Muscle of leg (tissue), 3 donors: ENCODE measurements at regions not wholly inside any gene's neighbourhood (a gene's known extent, or its start where the extent isn't known, plus 50 kb on each side); places are given as distances from the start of the nearest gene placed in this dataset.
"Not testable (repeated sequence)": the region's sequence is repeated elsewhere in the genome, so short reads cannot be mapped to it uniquely, and the experiment has no call there.

Experiments used
- DNase-seq: peaks from one replicate; pipeline ENCODE4 v3.0.0; 2013
- H3K27ac ChIP-seq: one replicate; pipeline ENCODE4 v1.5.1; 2013; ENCODE audit warnings: mild to moderate bottlenecking, low read length, control low read depth
- H3K27me3 ChIP-seq: one replicate; pipeline ENCODE4 v1.6.1; 2013; ENCODE audit warnings: low read length; ENCODE audit not compliant: control insufficient read depth, insufficient read depth
- H3K36me3 ChIP-seq: one replicate; pipeline ENCODE4 v1.6.1; 2013; ENCODE audit warnings: low read length; ENCODE audit not compliant: control insufficient read depth, insufficient read depth
- H3K4me1 ChIP-seq: one replicate; pipeline ENCODE4 v1.6.1; 2013; ENCODE audit warnings: low read length; ENCODE audit not compliant: control insufficient read depth, insufficient read depth
- H3K4me3 ChIP-seq: one replicate; pipeline ENCODE4 v1.5.1; 2013; ENCODE audit warnings: low read length, control low read depth
- H3K9me3 ChIP-seq: replicated peaks from 2 replicates; pipeline ENCODE4 v1.6.1; 2013; ENCODE audit warnings: low read depth, low read length; ENCODE audit not compliant: control insufficient read depth
- WGBS: methylation state at CpG from one replicate; pipeline ENCODE4 v1.1.5; 2013; ENCODE audit warnings: missing lambda C conversion rate; ENCODE audit not compliant: insufficient coverage; 5-methylcytosine and 5-hydroxymethylcytosine counted together

GRCh38 chr13:82565201-82565600 lies 1317.1 kb downstream of the SLITRK1 start:
- H3K4me3 ChIP-seq: no peak overlapping the region
- no peak overlapping the region for H3K27ac ChIP-seq
- no peak for DNase-seq
- no peaks in the 10 kb centered on the region for H3K4me1 ChIP-seq
- H3K36me3 ChIP-seq: no peaks in the 10 kb centered on the region
- 87% methylated on average over 3 of the region's 7 CpGs for WGBS
- H3K9me3 ChIP-seq: no peaks in the 10 kb centered on the region
- H3K27me3 ChIP-seq: no peaks in the 10 kb centered on the region

DNA sequence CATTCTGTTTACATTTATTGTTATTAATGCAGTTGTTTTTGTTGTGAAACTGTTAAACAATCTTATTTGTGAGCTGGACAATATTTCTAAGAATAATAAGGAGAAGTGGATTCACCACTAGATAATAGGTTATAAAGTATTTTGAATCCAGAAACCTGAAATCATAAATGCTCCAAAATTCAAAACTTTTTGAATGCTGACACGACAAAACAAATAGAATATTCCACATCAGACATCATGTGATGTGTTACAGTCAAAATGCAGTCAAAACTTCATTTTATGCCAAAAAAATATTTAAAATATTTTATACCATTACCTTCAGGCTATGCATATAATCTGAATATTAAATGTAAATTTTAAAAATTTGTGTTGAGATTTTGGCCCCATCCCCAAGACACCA lies 1321.4 kb downstream of the SLITRK1 start:
- H3K36me3 ChIP-seq: no peaks in the 10 kb centered on the region
- no peaks in the 10 kb centered on the region for H3K9me3 ChIP-seq
- H3K4me1 ChIP-seq: no peaks in the 10 kb centered on the region
- no peak overlapping the region for H3K4me3 ChIP-seq
- no peaks in the 10 kb centered on the region for H3K27me3 ChIP-seq
- H3K27ac ChIP-seq: no peak overlapping the region
- no CpG with 5 or more reads among the region's 1 CpG for WGBS
- no peak for DNase-seq

GRCh38 chr13:82522872-82523271 lies 1359.4 kb downstream of the SLITRK1 start:
- Histone ChIP-seq H3K4me1 (no peaks in the 10 kb centered on the region), H3K36me3 (no peaks in the 10 kb centered on the region), H3K9me3 (no peaks in the 10 kb centered on the region), H3K27me3 (no peaks in the 10 kb centered on the region), H3K4me3 (no peak overlapping the region), H3K27ac (no peak overlapping the region)
- no peak for DNase-seq
- no CpG with 5 or more reads among the region's 1 CpG for WGBS

DNA sequence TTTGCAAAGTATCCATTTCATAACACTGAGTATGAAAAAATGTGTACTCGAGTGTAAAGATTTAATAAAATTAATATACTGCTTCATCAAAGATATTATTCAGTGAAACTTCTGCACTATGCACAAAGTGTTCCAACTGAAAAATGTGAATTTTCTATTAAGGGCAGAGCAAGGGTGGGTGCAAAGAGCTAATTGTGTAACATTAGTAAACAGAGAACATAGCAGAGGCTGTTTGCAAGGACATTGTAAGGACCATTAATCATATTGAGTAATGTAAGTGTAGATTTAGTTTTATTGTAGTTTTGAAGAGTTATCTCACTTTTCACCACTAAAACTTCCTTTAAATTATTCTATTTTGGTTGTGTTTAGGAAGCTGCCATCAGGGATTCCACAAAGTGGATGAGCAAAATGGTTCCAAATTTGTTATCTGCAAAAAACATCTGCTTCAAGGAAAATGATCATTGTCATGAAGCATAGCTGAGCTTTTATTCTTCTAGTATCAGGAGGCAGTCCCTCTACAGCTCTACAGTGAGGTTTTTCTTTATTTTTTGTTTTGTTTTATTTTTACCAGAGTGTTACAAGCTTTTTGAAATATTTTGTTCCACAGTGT lies 1375.4 kb downstream of the SLITRK1 start:
- Histone ChIP-seq H3K9me3 (peaks cover 2% of the 10 kb centered on the region), H3K27me3 (no peaks in the 10 kb centered on the region), H3K36me3 (no peaks in the 10 kb centered on the region), H3K4me1 (no peaks in the 10 kb centered on the region), H3K4me3 (no peak overlapping the region), H3K27ac (no peak overlapping the region)
- WGBS: no CpG with 5 or more reads among the region's 1 CpG
- DNase-seq: peak; percentile 1

DNA sequence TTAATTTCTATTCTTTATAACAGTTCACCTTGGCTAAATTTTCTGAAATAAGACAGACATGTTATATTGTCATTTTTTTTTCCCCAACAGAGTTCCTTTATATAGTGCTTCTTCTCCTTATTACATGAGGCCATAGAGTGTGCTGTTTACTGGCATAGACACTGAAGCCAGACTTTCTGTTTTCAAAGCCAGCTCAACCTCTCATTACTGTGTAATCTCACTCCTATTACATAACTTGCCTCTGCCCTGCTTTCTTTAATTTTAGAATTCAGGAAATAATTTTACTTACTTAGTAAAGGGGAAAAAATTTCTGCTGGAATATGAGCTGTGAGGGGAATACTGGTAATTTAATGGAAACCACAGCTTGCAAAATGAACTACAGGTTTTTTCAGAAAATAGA lies 1380.4 kb downstream of the SLITRK1 start:
- H3K4me3 ChIP-seq: no peak overlapping the region
- H3K27me3 ChIP-seq: no peaks in the 10 kb centered on the region
- no peaks in the 10 kb centered on the region for H3K4me1 ChIP-seq
- H3K36me3 ChIP-seq: no peaks in the 10 kb centered on the region
- no peak overlapping the region for H3K27ac ChIP-seq
- DNase-seq: peak; percentile 60
- H3K9me3 ChIP-seq: no peaks in the 10 kb centered on the region

GRCh38 chr13:82480415-82480814 lies 1401.9 kb downstream of the SLITRK1 start:
- no peaks in the 10 kb centered on the region for H3K27me3 ChIP-seq
- no peak overlapping the region for H3K27ac ChIP-seq
- WGBS: no CpG with 5 or more reads among the region's 2 CpGs
- peaks cover 2% of the 10 kb centered on the region for H3K9me3 ChIP-seq
- no peaks in the 10 kb centered on the region for H3K4me1 ChIP-seq
- H3K4me3 ChIP-seq: no peak overlapping the region
- no peak for DNase-seq
- no peaks in the 10 kb centered on the region for H3K36me3 ChIP-seq

DNA sequence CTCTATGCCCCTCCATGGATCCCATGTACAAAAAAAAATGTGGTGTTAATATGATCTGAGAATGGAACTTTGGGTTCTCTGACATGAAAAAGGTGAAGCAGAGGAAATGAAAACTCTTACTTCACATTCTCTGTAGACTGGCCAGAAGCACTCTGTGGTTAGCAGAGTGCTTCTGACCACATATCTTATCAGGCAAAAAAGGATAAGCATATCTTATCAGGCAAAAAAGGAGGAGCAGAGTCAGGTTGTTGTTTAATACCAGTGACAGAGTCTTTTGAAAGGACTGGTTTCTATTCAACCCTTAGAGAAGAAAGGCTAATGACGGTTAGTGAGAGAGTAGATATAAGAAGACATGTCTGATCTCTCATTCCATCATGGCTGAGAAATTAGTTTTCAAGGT lies 1404.8 kb downstream of the SLITRK1 start:
- DNase-seq: no peak
- H3K4me1 ChIP-seq: no peaks in the 10 kb centered on the region
- H3K4me3 ChIP-seq: no peak overlapping the region
- H3K27me3 ChIP-seq: no peaks in the 10 kb centered on the region
- peaks cover 2% of the 10 kb centered on the region for H3K9me3 ChIP-seq
- H3K36me3 ChIP-seq: no peaks in the 10 kb centered on the region
- no peak overlapping the region for H3K27ac ChIP-seq
- no CpG with 5 or more reads among the region's 1 CpG for WGBS

- Histone ChIP-seq H3K4me3 (no peak overlapping the region), H3K27ac (no peak overlapping the region), H3K9me3 (no peaks in the 10 kb centered on the region), H3K36me3 (no peaks in the 10 kb centered on the region), H3K4me1 (no peaks in the 10 kb centered on the region), H3K27me3 (no peaks in the 10 kb centered on the region)
- no CpG with 5 or more reads among the region's 1 CpG for WGBS
- no peak for DNase-seq
Measured at GRCh38 chr13:82467626-82468025, 1414.6 kb downstream of the SLITRK1 start.

- DNase-seq, H3K27me3 ChIP-seq, H3K36me3 ChIP-seq, H3K27ac ChIP-seq, H3K9me3 ChIP-seq, H3K4me1 ChIP-seq, H3K4me3 ChIP-seq: not testable (repeated sequence)
- 89% methylated on average over 3 of the region's 4 CpGs for WGBS
Measured at GRCh38 chr13:82459575-82459974, 1422.7 kb downstream of the SLITRK1 start.

DNA sequence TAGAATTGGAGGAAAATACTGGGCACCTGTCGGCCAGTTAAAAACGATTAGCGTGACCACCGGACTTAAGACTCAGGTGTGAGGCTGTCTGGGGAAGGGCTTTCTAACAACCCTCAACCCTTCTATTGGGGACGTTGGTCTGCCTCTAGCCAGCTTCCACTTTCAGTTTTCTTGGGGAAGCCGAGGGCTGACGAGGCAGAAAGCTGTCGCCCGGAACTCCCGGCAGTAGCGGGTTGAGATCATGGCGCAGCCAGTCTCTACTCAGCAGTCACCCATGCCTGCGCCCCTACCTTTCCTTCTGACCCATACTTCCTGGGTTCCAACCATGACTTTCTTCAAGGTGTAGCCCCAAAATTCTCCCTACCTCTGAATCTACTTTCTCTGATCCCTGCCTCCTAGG lies 1424.1 kb downstream of the SLITRK1 start:
- 94% methylated on average over 8 of the region's 13 CpGs for WGBS
- H3K9me3 ChIP-seq: peaks cover 2% of the 10 kb centered on the region
- H3K4me3 ChIP-seq: no peak overlapping the region
- H3K27ac ChIP-seq: no peak overlapping the region
- H3K4me1 ChIP-seq: no peaks in the 10 kb centered on the region
- no peaks in the 10 kb centered on the region for H3K27me3 ChIP-seq
- DNase-seq: no peak
- no peaks in the 10 kb centered on the region for H3K36me3 ChIP-seq

- DNase-seq, H3K27me3 ChIP-seq, H3K9me3 ChIP-seq, H3K4me3 ChIP-seq, H3K4me1 ChIP-seq, H3K36me3 ChIP-seq, H3K27ac ChIP-seq: not testable (repeated sequence)
- WGBS: 88% methylated on average over 12 of the region's 13 CpGs
Measured at GRCh38 chr13:82457548-82457947, 1424.7 kb downstream of the SLITRK1 start.
